GM12878 (cell line): ENCODE measurements at regions not wholly inside any gene's neighbourhood (a gene's known extent, or its start where the extent isn't known, plus 50 kb on each side); places are given as distances from the start of the nearest gene placed in this dataset.

ENCODE experiments used
- ATAC-seq: fragments of 200-7000 bp; cut with Tn5 transposase; 3 replicates; pipeline ENCODE4 v1.9.1; 2020; ENCODE audit warnings: mild to moderate bottlenecking, moderate library complexity
- BruUV-seq: library from RNA; stranded (reverse); fragments of 400-500 nt; replicated peaks from 2 replicates; lab custom pipeline; 2021; lab: Mats Ljungman, UMichigan
- CTCF ChIA-PET: fragments of 300-600 bp; sonication (Branson Sonifier 250); formaldehyde crosslinking; extraction: SDS; loops from one replicate; lab custom pipeline; 2021; ENCODE audit warnings: inconsistent platforms; lab: Yijun Ruan, JAX
- POLR2A ChIA-PET: fragments of 350-600 bp; formaldehyde crosslinking; extraction: SDS; loops from one replicate; lab custom pipeline; 2021; ENCODE audit warnings: inconsistent platforms; lab: Charles Lee
- RAD21 ChIA-PET: fragments of 300-600 bp; sonication (Branson Sonifier 250); formaldehyde crosslinking; loops from one replicate; lab custom pipeline; 2023; ENCODE audit warnings: antibody characterized with exemption; ENCODE audit not compliant: unreplicated experiment; lab: Charles Lee
- SMC1A ChIA-PET: fragments of 300-600 bp; sonication (Branson Sonifier 250); formaldehyde crosslinking; loops from one replicate; lab custom pipeline; 2023; ENCODE audit not compliant: unreplicated experiment, uncharacterized antibody; lab: Charles Lee
- DNase-seq: peaks from one replicate; pipeline ENCODE4 v3.0.0-alpha.2; 2011; ENCODE audit warnings: low read depth, low spot score
- FAIRE-seq: peaks from 3 replicates; lab custom pipeline; 2011; peaks lifted over from hg19 to GRCh38; lab: Jason Lieb, UNC
- H2AFZ ChIP-seq: 2 replicates; pipeline ENCODE4 v1.6.0; 2011; ENCODE audit warnings: low read depth, low read length, control low read depth; ENCODE audit not compliant: control insufficient read depth
- H3K27ac ChIP-seq: 2 replicates; pipeline ENCODE4 v1.5.1; 2011; ENCODE audit warnings: control low read depth; ENCODE audit not compliant: control insufficient read depth, insufficient read depth
- H3K27me3 ChIP-seq, 2 experiments: replicated peaks in 1 of 2; 2 replicates each; pipeline versions ENCODE4 v1.6.0 to v1.6.1; 2011; ENCODE audit warnings: low read length in 1 of 2; ENCODE audit not compliant: control insufficient read depth in 2 of 2, insufficient read depth in 2 of 2
- H3K36me3 ChIP-seq, 2 experiments: 2 replicates each; pipeline ENCODE4 v1.5.1; 2011; ENCODE audit warnings: low read length in 1 of 2; ENCODE audit not compliant: control insufficient read depth in 2 of 2, insufficient read depth in 2 of 2
- H3K4me1 ChIP-seq: 2 replicates; pipeline ENCODE4 v1.6.1; 2011; ENCODE audit warnings: mild to moderate bottlenecking, low read length, moderate library complexity, mixed read lengths; ENCODE audit not compliant: control insufficient read depth, insufficient read depth
- H3K4me2 ChIP-seq: 2 replicates; pipeline ENCODE4 v1.6.0; 2011; ENCODE audit warnings: control low read depth; ENCODE audit not compliant: control insufficient read depth, insufficient read depth
- H3K4me3 ChIP-seq: fragments of 200-600 bp; sonication (generic); 2 replicates; pipeline ENCODE4 v1.5.1; 2016
- H3K79me2 ChIP-seq: 2 replicates; pipeline ENCODE4 v1.6.0; 2011; ENCODE audit warnings: low read length; ENCODE audit not compliant: control insufficient read depth, insufficient read depth
- H3K9ac ChIP-seq: 2 replicates; pipeline ENCODE4 v1.8.0; 2011; ENCODE audit warnings: low read length, control low read depth, mixed read lengths; ENCODE audit not compliant: control insufficient read depth, insufficient read depth
- H3K9me3 ChIP-seq: replicated peaks from 3 replicates; pipeline ENCODE4 v1.5.1; 2011; ENCODE audit warnings: mild to moderate bottlenecking, low read length; ENCODE audit not compliant: control insufficient read depth, insufficient read depth
- H4K20me1 ChIP-seq: 2 replicates; pipeline ENCODE4 v1.6.0; 2011; ENCODE audit not compliant: control insufficient read depth, insufficient read depth
- CREM ChIP-seq: IDR thresholded peaks from 2 replicates; pipeline ENCODE4 v1.6.1; 2014; ENCODE audit warnings: antibody characterized with exemption, low read depth
- GABPA ChIP-seq: IDR thresholded peaks from 2 replicates; pipeline ENCODE4 v1.6.1; 2014; ENCODE audit warnings: antibody characterized with exemption, low read depth, mild to moderate bottlenecking, inconsistent platforms
- HDGF ChIP-seq: fragments of 450-650 bp; IDR thresholded peaks from 2 replicates; pipeline ENCODE4 v1.6.1; 2016; ENCODE audit warnings: antibody characterized with exemption
- MYB ChIP-seq: fragments of 150-350 bp; IDR thresholded peaks from 2 replicates; pipeline ENCODE4 v1.6.1; 2014; ENCODE audit warnings: mild to moderate bottlenecking, low read depth, low read length, borderline replicate concordance
- MYC ChIP-seq: IDR thresholded peaks from 2 replicates; pipeline ENCODE4 v1.6.1; 2011; ENCODE audit warnings: mild to moderate bottlenecking, low read length, moderate library complexity, inconsistent platforms; ENCODE audit not compliant: insufficient read depth, insufficient replicate concordance, insufficient read length, severe bottlenecking
- NBN ChIP-seq: fragments of 450-650 bp; IDR thresholded peaks from 2 replicates; pipeline ENCODE4 v1.6.1; 2016
- RBBP5 ChIP-seq: fragments of 200-600 bp; sonication (generic); conservative IDR thresholded peaks from 2 replicates; pipeline ENCODE4 v1.6.1; 2016
- WGBS: methylation state at CpG from one replicate; pipeline ENCODE4 v1.1.6; 2016; ENCODE audit warnings: low lambda C conversion rate; ENCODE audit not compliant: insufficient replicate concordance, insufficient coverage; ENCODE audit errors: missing lambda C conversion rate; 5-methylcytosine and 5-hydroxymethylcytosine counted together
- in situ Hi-C: fragments of 300-500 bp; cut with MboI; formaldehyde crosslinking; loops from 9 replicates; pipeline ENCODE4 v1.14.3; 2018; ENCODE audit warnings: mixed read lengths
- intact Hi-C: fragments of 100-400 bp; cut with micrococcal nuclease; formaldehyde crosslinking; loops from one replicate; pipeline ENCODE4 v1.14.2; 2022; ENCODE audit not compliant: unreplicated experiment
- TF ChIP-seq, protein P1 (sequence below): IDR thresholded peaks from 2 replicates; pipeline ENCODE4 v1.6.1; 2011; ENCODE audit warnings: low read depth, mild to moderate bottlenecking, low read length, moderate library complexity, borderline replicate concordance; ENCODE audit errors: extremely low read depth
- TF ChIP-seq, protein P2 (sequence below): fragments of 150-350 bp; IDR thresholded peaks from 2 replicates; pipeline ENCODE4 v1.6.1; 2016; ENCODE audit warnings: low read depth, low read length
- TF ChIP-seq, protein P3 (sequence below): IDR thresholded peaks from 2 replicates; pipeline ENCODE4 v1.6.1; 2011; ENCODE audit warnings: low read depth, low read length, improper control_type of control experiment, borderline replicate concordance

DNA sequence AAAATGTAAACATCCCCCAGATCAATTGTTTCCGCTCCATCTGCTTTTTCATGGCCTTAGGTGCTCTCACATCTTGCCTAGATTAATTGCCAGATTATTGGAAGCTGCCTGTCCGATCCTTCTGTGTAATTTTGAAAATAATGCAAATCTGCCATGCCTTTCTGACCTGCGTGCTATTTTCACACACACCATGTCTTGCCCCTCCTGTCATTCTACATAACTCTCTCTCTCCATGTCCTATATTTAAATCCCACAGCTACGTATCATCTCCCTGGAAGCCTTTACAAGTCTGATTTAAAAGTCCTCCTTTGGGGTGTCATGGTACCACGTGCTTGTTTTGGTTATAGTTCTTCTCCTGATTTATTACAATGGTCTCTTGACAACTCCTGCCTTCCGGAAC is 247.6 kb upstream of the ELAVL2 start:
- Histone ChIP-seq H3K9ac (no peak overlapping the region), H3K36me3 (no peaks in the 10 kb centered on the region), H3K27ac (no peak overlapping the region), H2AFZ (no peak overlapping the region), H3K79me2 (no peaks in the 10 kb centered on the region), H3K9me3 (no peaks in the 10 kb centered on the region), H3K27me3 (no peaks in the 10 kb centered on the region), H3K4me3 (no peak overlapping the region), H4K20me1 (no peaks in the 10 kb centered on the region), H3K4me1 (no peaks in the 10 kb centered on the region), H3K4me2 (no peak overlapping the region)
- in situ Hi-C loops (no loop called here), intact Hi-C loops (no loop called here)
- ChIA-PET POLR2A (no interaction called here), CTCF (no interaction called here), RAD21 (interaction anchor here (1.4 kb wide), 1 partner anchor 39 kb away, joined by 3 read pairs; no protein-coding TSS in a partner anchor), SMC1A (no interaction called here)
- no peak for ATAC-seq
- DNase-seq, result no peak
- TF ChIP-seq, protein P1, sequence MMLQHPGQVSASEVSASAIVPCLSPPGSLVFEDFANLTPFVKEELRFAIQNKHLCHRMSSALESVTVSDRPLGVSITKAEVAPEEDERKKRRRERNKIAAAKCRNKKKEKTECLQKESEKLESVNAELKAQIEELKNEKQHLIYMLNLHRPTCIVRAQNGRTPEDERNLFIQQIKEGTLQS, result no peak
- TF ChIP-seq, protein P2, sequence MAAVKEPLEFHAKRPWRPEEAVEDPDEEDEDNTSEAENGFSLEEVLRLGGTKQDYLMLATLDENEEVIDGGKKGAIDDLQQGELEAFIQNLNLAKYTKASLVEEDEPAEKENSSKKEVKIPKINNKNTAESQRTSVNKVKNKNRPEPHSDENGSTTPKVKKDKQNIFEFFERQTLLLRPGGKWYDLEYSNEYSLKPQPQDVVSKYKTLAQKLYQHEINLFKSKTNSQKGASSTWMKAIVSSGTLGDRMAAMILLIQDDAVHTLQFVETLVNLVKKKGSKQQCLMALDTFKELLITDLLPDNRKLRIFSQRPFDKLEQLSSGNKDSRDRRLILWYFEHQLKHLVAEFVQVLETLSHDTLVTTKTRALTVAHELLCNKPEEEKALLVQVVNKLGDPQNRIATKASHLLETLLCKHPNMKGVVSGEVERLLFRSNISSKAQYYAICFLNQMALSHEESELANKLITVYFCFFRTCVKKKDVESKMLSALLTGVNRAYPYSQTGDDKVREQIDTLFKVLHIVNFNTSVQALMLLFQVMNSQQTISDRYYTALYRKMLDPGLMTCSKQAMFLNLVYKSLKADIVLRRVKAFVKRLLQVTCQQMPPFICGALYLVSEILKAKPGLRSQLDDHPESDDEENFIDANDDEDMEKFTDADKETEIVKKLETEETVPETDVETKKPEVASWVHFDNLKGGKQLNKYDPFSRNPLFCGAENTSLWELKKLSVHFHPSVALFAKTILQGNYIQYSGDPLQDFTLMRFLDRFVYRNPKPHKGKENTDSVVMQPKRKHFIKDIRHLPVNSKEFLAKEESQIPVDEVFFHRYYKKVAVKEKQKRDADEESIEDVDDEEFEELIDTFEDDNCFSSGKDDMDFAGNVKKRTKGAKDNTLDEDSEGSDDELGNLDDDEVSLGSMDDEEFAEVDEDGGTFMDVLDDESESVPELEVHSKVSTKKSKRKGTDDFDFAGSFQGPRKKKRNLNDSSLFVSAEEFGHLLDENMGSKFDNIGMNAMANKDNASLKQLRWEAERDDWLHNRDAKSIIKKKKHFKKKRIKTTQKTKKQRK, result no peak
- TF ChIP-seq NBN (no peak), CREM (no peak), GABPA (no peak), HDGF (no peak), MYB (no peak), MYC (no peak), RBBP5 (no peak)
- TF ChIP-seq, protein P3, sequence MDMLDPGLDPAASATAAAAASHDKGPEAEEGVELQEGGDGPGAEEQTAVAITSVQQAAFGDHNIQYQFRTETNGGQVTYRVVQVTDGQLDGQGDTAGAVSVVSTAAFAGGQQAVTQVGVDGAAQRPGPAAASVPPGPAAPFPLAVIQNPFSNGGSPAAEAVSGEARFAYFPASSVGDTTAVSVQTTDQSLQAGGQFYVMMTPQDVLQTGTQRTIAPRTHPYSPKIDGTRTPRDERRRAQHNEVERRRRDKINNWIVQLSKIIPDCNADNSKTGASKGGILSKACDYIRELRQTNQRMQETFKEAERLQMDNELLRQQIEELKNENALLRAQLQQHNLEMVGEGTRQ, result no peak
- no TSS peak for BruUV-seq
- no peak for FAIRE-seq
- WGBS, result 20% methylated on average over 6 of the region's 6 CpGs
